Renal cortex interstitium (tissue), 11 donors: ENCODE measurements at regions not wholly inside any gene's neighbourhood (a gene's known extent, or its start where the extent isn't known, plus 50 kb on each side); places are given as distances from the start of the nearest gene placed in this dataset.
"Not testable (repeated sequence)": the region's sequence is repeated elsewhere in the genome, so short reads cannot be mapped to it uniquely, and the experiment has no call there.

Source experiments
- DNase-seq, 11 donors: peaks; one replicate each; pipeline ENCODE4 v3.0.0-alpha.2; 2013; ENCODE audit warnings: low read depth in 9 of 11, low spot score in 4 of 11; ENCODE audit errors: extremely low read depth in 1 of 11

DNA sequence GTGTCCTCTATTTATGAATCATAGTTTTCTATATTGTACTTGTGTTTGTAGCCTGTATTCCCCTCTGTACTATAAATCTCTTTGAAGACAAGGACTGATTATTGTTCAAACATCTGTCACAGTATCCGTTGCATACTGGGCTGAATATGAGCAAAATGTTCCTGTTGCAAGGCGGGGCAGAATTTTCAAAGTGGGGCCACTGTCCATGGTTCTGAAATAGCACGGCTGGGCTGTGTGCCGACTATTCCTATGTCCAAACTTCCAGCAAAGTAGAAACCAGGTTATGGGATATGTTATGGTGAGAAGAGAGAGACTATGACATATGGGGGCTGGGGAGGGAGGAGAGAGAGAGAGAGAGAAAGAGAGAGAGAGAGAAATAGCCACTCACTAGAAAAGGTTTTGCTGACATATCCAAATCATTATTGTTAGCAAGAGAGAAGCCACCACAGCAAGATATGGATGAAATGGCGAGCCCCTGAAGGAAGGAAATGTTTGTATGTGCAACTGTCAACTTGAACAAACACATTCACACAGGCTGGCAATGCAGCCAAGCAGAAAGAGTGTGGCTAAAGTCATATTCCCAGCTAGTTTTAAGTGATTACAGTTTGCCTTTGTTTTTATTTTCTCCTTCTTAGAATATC lies 107.0 kb upstream of the GPR12 start:
- DNase-seq, result peak; percentile 23 to 64 (median 43)

DNA sequence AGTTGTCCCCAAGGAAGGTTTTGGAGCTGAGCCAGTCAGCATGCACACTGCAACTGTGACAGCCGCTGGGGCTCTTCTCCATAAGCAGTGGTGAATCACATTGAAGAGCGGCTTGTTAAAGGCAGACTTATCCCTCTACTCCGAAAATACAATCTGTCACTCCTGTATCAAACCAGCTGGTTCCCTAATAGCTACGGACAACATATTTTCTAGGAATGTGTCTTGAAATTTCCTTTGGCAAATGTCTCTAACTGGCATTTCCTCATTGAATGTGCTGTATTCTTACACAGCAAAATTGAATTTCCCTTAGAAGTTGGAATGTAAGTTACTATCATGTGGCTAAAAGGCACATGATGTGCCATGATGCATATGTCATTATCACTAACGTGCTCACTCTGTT lies 104.0 kb upstream of the GPR12 start:
- no peak for DNase-seq

GRCh38 chr13:26861941-26862340 lies 101.4 kb upstream of the GPR12 start:
- DNase-seq, result no peak

DNA sequence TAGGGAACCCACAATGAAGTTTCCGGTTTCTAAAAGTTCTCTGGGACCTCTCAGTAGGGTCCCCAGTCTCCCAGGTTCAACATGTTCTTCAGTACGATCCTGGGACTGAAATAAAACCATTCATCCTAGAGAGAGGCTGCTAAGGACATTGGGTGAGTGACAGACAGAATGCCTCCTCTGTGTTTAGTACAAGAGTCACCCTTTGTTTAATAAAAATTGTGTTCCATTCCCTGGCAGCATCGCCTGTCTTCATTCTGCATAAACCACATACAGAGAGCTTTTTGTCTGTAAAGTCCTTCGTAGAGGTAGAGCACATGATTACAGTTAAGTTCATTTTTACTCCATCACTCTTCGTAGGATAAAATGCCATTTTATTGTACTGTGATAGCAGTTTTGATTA lies 95.3 kb upstream of the GPR12 start:
- no peak for DNase-seq

GRCh38 chr13:26855071-26855470 lies 94.5 kb upstream of the GPR12 start:
- DNase-seq, result no peak

- DNase-seq, result no peak
Measured at GRCh38 chr13:26853323-26853722, 92.7 kb upstream of the GPR12 start.

GRCh38 chr13:26847281-26847680 lies 86.7 kb upstream of the GPR12 start:
- DNase-seq, result no peak

GRCh38 chr13:26845063-26845462 lies 84.5 kb upstream of the GPR12 start:
- not testable (repeated sequence) for DNase-seq

GRCh38 chr13:26839682-26840081 lies 79.1 kb upstream of the GPR12 start:
- no peak for DNase-seq

DNA sequence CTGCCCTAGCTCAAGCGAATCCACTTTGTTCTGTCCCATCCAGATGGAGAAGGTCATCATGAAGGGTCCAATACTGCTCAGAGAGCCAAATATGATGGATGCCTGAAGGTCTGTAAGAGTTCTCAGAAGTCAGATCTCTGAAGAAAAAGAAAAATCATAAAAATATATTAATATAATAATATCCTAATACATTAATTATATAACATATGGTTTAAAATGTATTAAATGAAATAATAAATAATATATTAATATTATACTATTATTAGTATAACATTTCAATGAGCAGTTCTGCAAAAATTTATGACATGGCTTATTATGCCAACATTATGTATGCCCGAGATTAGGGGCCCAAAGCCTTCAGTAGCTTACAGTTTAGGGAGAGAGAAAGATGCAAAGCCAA lies 78.2 kb upstream of the GPR12 start:
- no peak for DNase-seq

DNA sequence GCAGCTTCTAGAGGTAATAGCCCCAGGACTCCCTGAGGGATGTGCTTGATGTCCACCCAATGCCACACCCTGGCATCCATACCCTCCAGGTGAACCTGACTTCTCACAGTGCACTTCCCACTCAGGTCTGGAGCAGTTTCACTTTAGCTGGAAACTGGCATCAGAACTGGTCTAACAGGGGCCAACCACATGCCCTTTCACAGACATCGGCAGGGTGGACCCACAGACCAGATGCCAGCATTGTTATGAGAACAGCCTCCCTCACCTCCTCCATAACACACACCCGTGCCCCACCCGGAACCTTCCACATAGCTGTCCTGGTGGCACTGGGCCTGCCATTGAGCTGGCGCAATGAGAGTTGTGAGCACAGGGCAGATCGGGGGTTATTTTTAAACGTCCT lies 77.4 kb upstream of the GPR12 start:
- no peak for DNase-seq

- DNase-seq, result no peak
Measured at GRCh38 chr13:26837102-26837501, 76.5 kb upstream of the GPR12 start.

GRCh38 chr13:26836626-26837025 lies 76.0 kb upstream of the GPR12 start:
- no peak for DNase-seq

- DNase-seq, result no peak
Measured at GRCh38 chr13:26834646-26835045, 74.1 kb upstream of the GPR12 start.

- DNase-seq, result no peak
Measured at GRCh38 chr13:26831336-26831908, 70.8 kb upstream of the GPR12 start.

- DNase-seq, result no peak
Measured at GRCh38 chr13:26829716-26830115, 69.1 kb upstream of the GPR12 start.

GRCh38 chr13:26824581-26824980 lies 64.0 kb upstream of the GPR12 start:
- DNase-seq, result no peak

GRCh38 chr13:26822146-26822545 lies 61.6 kb upstream of the GPR12 start:
- DNase-seq, result no peak

GRCh38 chr13:26821672-26822071 lies 61.1 kb upstream of the GPR12 start:
- DNase-seq, result no peak

- no peak for DNase-seq
Measured at GRCh38 chr13:26820871-26821270, 60.3 kb upstream of the GPR12 start.

GRCh38 chr13:26819046-26819445 lies 58.5 kb upstream of the GPR12 start:
- no peak for DNase-seq
